ENCODE measurements at regions not wholly inside any gene's neighbourhood (a gene's known extent, or its start where the extent isn't known, plus 50 kb on each side); places are given as distances from the start of the nearest gene placed in this dataset.

GRCh38 chr15:39471785-39472574 is 108.9 kb upstream of the THBS1 start:
- DNase-seq = no peak

GRCh38 chr15:39472621-39473297 is 108.1 kb upstream of the THBS1 start:
- peak; percentile 13 for DNase-seq

- peak; percentile 47 for DNase-seq
These were observed 107.5 kb upstream of the THBS1 start for GRCh38 chr15:39473298-39473947.

- no peak for DNase-seq
These were observed 106.2 kb upstream of the THBS1 start for GRCh38 chr15:39474657-39475056.

- DNase-seq = no peak
These were observed 101.9 kb upstream of the THBS1 start for GRCh38 chr15:39478996-39479395.

GRCh38 chr15:39479911-39480310 is 101.0 kb upstream of the THBS1 start:
- no peak for DNase-seq

- DNase-seq = no peak
These were observed 98.4 kb upstream of the THBS1 start for GRCh38 chr15:39482459-39482858.

GRCh38 chr15:39486621-39487457 is 94.0 kb upstream of the THBS1 start:
- DNase-seq = no peak

- no peak for DNase-seq
These were observed 93.5 kb upstream of the THBS1 start for GRCh38 chr15:39487458-39487735.

GRCh38 chr15:39488516-39488915 is 92.4 kb upstream of the THBS1 start:
- DNase-seq = no peak

- no peak for DNase-seq
These were observed 91.9 kb upstream of the THBS1 start for GRCh38 chr15:39488961-39489360.

- DNase-seq = no peak
These were observed 89.6 kb upstream of the THBS1 start for GRCh38 chr15:39491115-39491885.

- no peak for DNase-seq
These were observed 88.9 kb upstream of the THBS1 start for GRCh38 chr15:39491886-39492490.

- no peak for DNase-seq
These were observed 87.3 kb upstream of the THBS1 start for GRCh38 chr15:39493424-39494067.

GRCh38 chr15:39494462-39494861 is 86.4 kb upstream of the THBS1 start:
- no peak for DNase-seq

- no peak for DNase-seq
These were observed 84.7 kb upstream of the THBS1 start for GRCh38 chr15:39495871-39496840.

- DNase-seq = no peak
These were observed 83.7 kb upstream of the THBS1 start for GRCh38 chr15:39497016-39497758.

GRCh38 chr15:39497759-39498565 is 82.9 kb upstream of the THBS1 start:
- no peak for DNase-seq

- no peak for DNase-seq
These were observed 82.2 kb upstream of the THBS1 start for GRCh38 chr15:39498629-39499028.
